MM.1S (cell line): ENCODE measurements at regions not wholly inside any gene's neighbourhood (a gene's known extent, or its start where the extent isn't known, plus 50 kb on each side); places are given as distances from the start of the nearest gene placed in this dataset.

Experiments
- DNase-seq: peaks from one replicate; pipeline ENCODE4 v3.0.0-alpha.2; 2015
- H2AFZ ChIP-seq: fragments of 300-600 bp; sonication (generic); 2 replicates; pipeline ENCODE4 v1.6.0; 2016; ENCODE audit warnings: antibody characterized with exemption, low read length
- H3F3A ChIP-seq: fragments of 300-600 bp; sonication (generic); 2 replicates; pipeline ENCODE4 v1.6.1; 2016; ENCODE audit warnings: mild to moderate bottlenecking, antibody characterized with exemption, low read length, moderate library complexity, mixed read lengths; ENCODE audit not compliant: insufficient read depth
- H3K27ac ChIP-seq: fragments of 300-600 bp; sonication (generic); 2 replicates; pipeline ENCODE4 v1.5.1; 2016; ENCODE audit warnings: mild to moderate bottlenecking, low read length
- H3K27me3 ChIP-seq: fragments of 300-600 bp; sonication (generic); replicated peaks from 2 replicates; pipeline ENCODE4 v1.6.0; 2016; ENCODE audit warnings: low read length; ENCODE audit not compliant: insufficient read depth
- H3K36me3 ChIP-seq: fragments of 300-600 bp; sonication (generic); replicated peaks from 2 replicates; pipeline ENCODE4 v1.6.1; 2016; ENCODE audit warnings: mild to moderate bottlenecking, low read length, mixed read lengths; ENCODE audit not compliant: insufficient read depth
- H3K4me1 ChIP-seq: fragments of 300-600 bp; sonication (generic); 2 replicates; pipeline ENCODE4 v1.6.1; 2016; ENCODE audit warnings: low read length, mixed read lengths
- H3K4me2 ChIP-seq: fragments of 300-600 bp; sonication (generic); 2 replicates; pipeline ENCODE4 v1.6.0; 2016; ENCODE audit warnings: low read depth, low read length
- H3K4me3 ChIP-seq: fragments of 300-600 bp; sonication (generic); 2 replicates; pipeline ENCODE4 v1.5.1; 2016; ENCODE audit warnings: low read length, mixed read lengths
- H3K79me2 ChIP-seq: fragments of 300-600 bp; sonication (generic); 2 replicates; pipeline ENCODE4 v1.6.1; 2016; ENCODE audit warnings: mixed run types, low read length, mixed read lengths
- H3K9ac ChIP-seq: fragments of 300-600 bp; sonication (generic); 2 replicates; pipeline ENCODE4 v1.6.1; 2016; ENCODE audit warnings: low read length, mixed read lengths
- H3K9me2 ChIP-seq: fragments of 300-600 bp; sonication (generic); replicated peaks from 2 replicates; pipeline ENCODE4 v1.6.1; 2016; ENCODE audit warnings: mild to moderate bottlenecking, low read length, mixed read lengths; ENCODE audit not compliant: insufficient read depth
- H3K9me3 ChIP-seq: fragments of 300-600 bp; sonication (generic); replicated peaks from 2 replicates; pipeline ENCODE4 v1.6.1; 2016; ENCODE audit warnings: mild to moderate bottlenecking, low read length, mixed read lengths; ENCODE audit not compliant: insufficient read depth
- H4K20me1 ChIP-seq: fragments of 300-600 bp; sonication (generic); 2 replicates; pipeline ENCODE4 v1.6.1; 2016; ENCODE audit warnings: mild to moderate bottlenecking, low read length, moderate library complexity, mixed read lengths; ENCODE audit not compliant: insufficient read depth
- CTCF ChIP-seq: fragments of 300-600 bp; sonication (generic); IDR thresholded peaks from 2 replicates; pipeline ENCODE4 v1.5.1; 2016; ENCODE audit warnings: antibody characterized with exemption, low read length, mixed read lengths
- EZH2 ChIP-seq: fragments of 300-600 bp; sonication (generic); optimal IDR thresholded peaks from 2 replicates; pipeline ENCODE3; 2017; ENCODE audit warnings: low read depth, mild to moderate bottlenecking, antibody characterized with exemption, low read length, mixed read lengths
- EZH2phosphoT487 ChIP-seq: fragments of 300-600 bp; sonication (generic); IDR thresholded peaks from 2 replicates; pipeline ENCODE4 v1.6.1; 2018; ENCODE audit warnings: antibody characterized with exemption, low read length

- H3K9me3 ChIP-seq = no peaks in the 10 kb centered on the region
- no peak overlapping the region for H3K9ac ChIP-seq
- H3K27ac ChIP-seq = no peak overlapping the region
- no peak overlapping the region for H3K4me2 ChIP-seq
- DNase-seq = no peak
- H4K20me1 ChIP-seq = no peaks in the 10 kb centered on the region
- no peaks in the 10 kb centered on the region for H3F3A ChIP-seq
- TF ChIP-seq EZH2 (no peak), CTCF (no peak), EZH2phosphoT487 (no peak)
- no peaks in the 10 kb centered on the region for H3K36me3 ChIP-seq
- no peaks in the 10 kb centered on the region for H3K9me2 ChIP-seq
- no peaks in the 10 kb centered on the region for H3K27me3 ChIP-seq
- no peak overlapping the region for H3K4me3 ChIP-seq
- H3K4me1 ChIP-seq = no peaks in the 10 kb centered on the region
- H2AFZ ChIP-seq = no peak overlapping the region
- no peaks in the 10 kb centered on the region for H3K79me2 ChIP-seq
Measured at GRCh38 chr13:107713314-107713713, 502.0 kb downstream of the LIG4 start.

GRCh38 chr13:107712145-107712860 lies 503.0 kb downstream of the LIG4 start:
- no peaks in the 10 kb centered on the region for H4K20me1 ChIP-seq
- H3K4me1 ChIP-seq = no peaks in the 10 kb centered on the region
- no peak overlapping the region for H3K9ac ChIP-seq
- no peak overlapping the region for H3K27ac ChIP-seq
- H3K9me3 ChIP-seq = no peaks in the 10 kb centered on the region
- DNase-seq = no peak
- TF ChIP-seq CTCF (no peak), EZH2 (no peak), EZH2phosphoT487 (no peak)
- H3K79me2 ChIP-seq = no peaks in the 10 kb centered on the region
- no peak overlapping the region for H2AFZ ChIP-seq
- H3K4me2 ChIP-seq = no peak overlapping the region
- no peak overlapping the region for H3K4me3 ChIP-seq
- no peaks in the 10 kb centered on the region for H3K27me3 ChIP-seq
- H3K9me2 ChIP-seq = no peaks in the 10 kb centered on the region
- no peaks in the 10 kb centered on the region for H3K36me3 ChIP-seq
- H3F3A ChIP-seq = no peaks in the 10 kb centered on the region

- Histone ChIP-seq H3K9me3 (no peaks in the 10 kb centered on the region), H3K27ac (no peak overlapping the region), H3F3A (no peaks in the 10 kb centered on the region), H4K20me1 (no peaks in the 10 kb centered on the region), H2AFZ (no peak overlapping the region), H3K79me2 (no peaks in the 10 kb centered on the region), H3K9ac (no peak overlapping the region), H3K36me3 (no peaks in the 10 kb centered on the region), H3K4me2 (no peak overlapping the region), H3K4me3 (no peak overlapping the region), H3K9me2 (no peaks in the 10 kb centered on the region), H3K4me1 (no peaks in the 10 kb centered on the region), H3K27me3 (no peaks in the 10 kb centered on the region)
- DNase-seq = no peak
- TF ChIP-seq EZH2 = no peak
- TF ChIP-seq CTCF = no peak
- no peak for TF ChIP-seq EZH2phosphoT487
Measured at GRCh38 chr13:107690181-107690580, 525.2 kb downstream of the LIG4 start.
